ENCODE measurements at regions not wholly inside any gene's neighbourhood (a gene's known extent, or its start where the extent isn't known, plus 50 kb on each side); places are given as distances from the start of the nearest gene placed in this dataset.
A peak's percentile ranks its signal among the peaks of the same experiment; 100 is the strongest.

GRCh38 chr14:53464376-53464775 is 311.3 kb upstream of the DDHD1 start:
- no peak for TF ChIP-seq CTCF (conservative IDR thresholded peaks at IDR 0.05; ENCODE audit: low read depth)
- ChIA-PET CTCF (no interaction called here), POLR2A (ENCODE audit: low non-redundant PET) (no interaction called here)
- no peak overlapping the region for H3K27ac ChIP-seq
- no peak for DNase-seq (ENCODE audit: low spot score)

- no peak for DNase-seq (ENCODE audit: low spot score)
- no peak overlapping the region for H3K27ac ChIP-seq
- TF ChIP-seq CTCF (conservative IDR thresholded peaks at IDR 0.05; ENCODE audit: low read depth) = no peak
- POLR2A ChIA-PET (ENCODE audit: low non-redundant PET) = no interaction called here
- CTCF ChIA-PET = interaction anchor here (0.6 kb wide), 1 partner anchor 202 kb away, joined by 3 read pairs; no protein-coding TSS in a partner anchor
Observed at GRCh38 chr14:53462931-53463778, 310.0 kb upstream of the DDHD1 start.

GRCh38 chr14:53461858-53462257 is 308.7 kb upstream of the DDHD1 start:
- no peak for DNase-seq (ENCODE audit: low spot score)
- POLR2A ChIA-PET (ENCODE audit: low non-redundant PET) = no interaction called here
- CTCF ChIA-PET = no interaction called here
- H3K27ac ChIP-seq = no peak overlapping the region
- TF ChIP-seq CTCF (conservative IDR thresholded peaks at IDR 0.05; ENCODE audit: low read depth) = no peak

GRCh38 chr14:53460544-53460943 is 307.4 kb upstream of the DDHD1 start:
- H3K27ac ChIP-seq = no peak overlapping the region
- no peak for DNase-seq (ENCODE audit: low spot score)
- no peak for TF ChIP-seq CTCF (conservative IDR thresholded peaks at IDR 0.05; ENCODE audit: low read depth)
- CTCF ChIA-PET = no interaction called here
- POLR2A ChIA-PET (ENCODE audit: low non-redundant PET) = no interaction called here

- POLR2A ChIA-PET (ENCODE audit: low non-redundant PET) = no interaction called here
- H3K27ac ChIP-seq = no peak overlapping the region
- DNase-seq (ENCODE audit: low spot score) = peak; percentile 62
- CTCF ChIA-PET = interaction anchor here (0.5 to 1.3 kb wide), 2 partner anchors 9 to 19 kb away, joined by 3 to 4 read pairs; no protein-coding TSS in a partner anchor
- TF ChIP-seq CTCF (conservative IDR thresholded peaks at IDR 0.05; ENCODE audit: low read depth) = no peak
Observed at GRCh38 chr14:53458368-53458814, 305.3 kb upstream of the DDHD1 start.

- ChIA-PET POLR2A (ENCODE audit: low non-redundant PET) (no interaction called here), CTCF (interaction anchor here (0.7 kb wide), 1 partner anchor 583 kb away, joined by 3 read pairs; no protein-coding TSS in a partner anchor)
- no peak for DNase-seq (ENCODE audit: low spot score)
- no peak overlapping the region for H3K27ac ChIP-seq
- no peak for TF ChIP-seq CTCF (conservative IDR thresholded peaks at IDR 0.05; ENCODE audit: low read depth)
Observed at GRCh38 chr14:53456931-53457330, 303.8 kb upstream of the DDHD1 start.
